Activated CD8-positive, alpha-beta T cell treated with anti-CD3 and anti-CD28 coated beads for 36 hours (primary cell): ENCODE measurements at regions not wholly inside any gene's neighbourhood (a gene's known extent, or its start where the extent isn't known, plus 50 kb on each side); places are given as distances from the start of the nearest gene placed in this dataset.

Source experiments
- ATAC-seq: fragments of 200-7000 bp; cut with Tn5 transposase; one replicate; pipeline ENCODE4 v1.10.0; 2021; ENCODE audit warnings: mild to moderate bottlenecking, moderate library complexity
- CTCF ChIA-PET: fragments of 350-600 bp; sonication (Branson Sonifier 250); formaldehyde crosslinking; loops from one replicate; lab custom pipeline; 2021; ENCODE audit warnings: antibody characterized with exemption; lab: Charles Lee
- POLR2A ChIA-PET: fragments of 350-600 bp; sonication (Branson Sonifier 250); formaldehyde crosslinking; loops from one replicate; lab custom pipeline; 2021; ENCODE audit warnings: antibody characterized with exemption; lab: Charles Lee
- DNase-seq: peaks from one replicate; pipeline ENCODE4 v3.0.0-alpha.2; 2020
- H3K27ac Mint-ChIP-seq: one replicate; pipeline ENCODE4 v1.8.0; 2021; ENCODE audit warnings: mild to moderate bottlenecking, mixed read lengths
- H3K27me3 Mint-ChIP-seq: one replicate; pipeline ENCODE4 v1.8.0; 2021; ENCODE audit warnings: mixed read lengths
- H3K36me3 Mint-ChIP-seq: one replicate; pipeline ENCODE4 v1.8.0; 2021; ENCODE audit warnings: low read depth, mixed read lengths
- H3K4me1 Mint-ChIP-seq: one replicate; pipeline ENCODE4 v1.8.0; 2021; ENCODE audit warnings: low read depth, mixed read lengths
- H3K4me3 Mint-ChIP-seq: one replicate; pipeline ENCODE4 v1.8.0; 2021; ENCODE audit warnings: mild to moderate bottlenecking, moderate library complexity, mixed read lengths
- H3K9me3 Mint-ChIP-seq: one replicate; pipeline ENCODE4 v1.8.0; 2021; ENCODE audit warnings: mixed read lengths
- CTCF ChIP-seq: fragments of 200-600 bp; IDR thresholded peaks from one replicate; pipeline ENCODE4 v1.8.0; 2022; ENCODE audit warnings: antibody characterized with exemption, mild to moderate bottlenecking
- intact Hi-C: fragments of 100-400 bp; cut with micrococcal nuclease; formaldehyde crosslinking; loops from one replicate; pipeline ENCODE4 v1.10.0; 2022

GRCh38 chr19:30853036-30853435 is 480.9 kb downstream of the ZNF536 start:
- ChIA-PET CTCF (no interaction called here), POLR2A (no interaction called here)
- no peak for TF ChIP-seq CTCF
- ATAC-seq (no peak), DNase-seq (no peak)
- intact Hi-C loops, result no loop called here
- no peak overlapping the region for H3K27ac Mint-ChIP-seq
- H3K4me3 Mint-ChIP-seq, result no peak overlapping the region
- no peaks in the 10 kb centered on the region for H3K27me3 Mint-ChIP-seq
- no peaks in the 10 kb centered on the region for H3K36me3 Mint-ChIP-seq
- no peaks in the 10 kb centered on the region for H3K4me1 Mint-ChIP-seq
- H3K9me3 Mint-ChIP-seq, result no peaks in the 10 kb centered on the region

GRCh38 chr19:30852168-30852567 is 480.0 kb downstream of the ZNF536 start:
- ChIA-PET CTCF (no interaction called here), POLR2A (no interaction called here)
- intact Hi-C loops, result no loop called here
- no peak overlapping the region for H3K27ac Mint-ChIP-seq
- H3K4me3 Mint-ChIP-seq, result no peak overlapping the region
- H3K9me3 Mint-ChIP-seq, result no peaks in the 10 kb centered on the region
- DNase-seq (no peak), ATAC-seq (no peak)
- H3K36me3 Mint-ChIP-seq, result no peaks in the 10 kb centered on the region
- no peaks in the 10 kb centered on the region for H3K4me1 Mint-ChIP-seq
- no peaks in the 10 kb centered on the region for H3K27me3 Mint-ChIP-seq
- TF ChIP-seq CTCF, result no peak

GRCh38 chr19:30851646-30852045 is 479.5 kb downstream of the ZNF536 start:
- ChIA-PET CTCF (no interaction called here), POLR2A (no interaction called here)
- no peak for TF ChIP-seq CTCF
- ATAC-seq, result no peak
- Mint-ChIP-seq H3K27ac (no peak overlapping the region), H3K27me3 (no peaks in the 10 kb centered on the region), H3K9me3 (no peaks in the 10 kb centered on the region), H3K4me1 (no peaks in the 10 kb centered on the region), H3K36me3 (no peaks in the 10 kb centered on the region), H3K4me3 (no peak overlapping the region)
- intact Hi-C loops, result no loop called here
- DNase-seq, result no peak

GRCh38 chr19:30848636-30849425 is 476.6 kb downstream of the ZNF536 start:
- no peak overlapping the region for H3K4me3 Mint-ChIP-seq
- intact Hi-C loops, result no loop called here
- ATAC-seq (no peak), DNase-seq (no peak)
- TF ChIP-seq CTCF, result no peak
- H3K27ac Mint-ChIP-seq, result no peak overlapping the region
- ChIA-PET POLR2A (no interaction called here), CTCF (no interaction called here)
- no peaks in the 10 kb centered on the region for H3K27me3 Mint-ChIP-seq
- no peaks in the 10 kb centered on the region for H3K4me1 Mint-ChIP-seq
- H3K9me3 Mint-ChIP-seq, result no peaks in the 10 kb centered on the region
- no peaks in the 10 kb centered on the region for H3K36me3 Mint-ChIP-seq

GRCh38 chr19:30846102-30846501 is 473.9 kb downstream of the ZNF536 start:
- ChIA-PET CTCF (no interaction called here), POLR2A (no interaction called here)
- ATAC-seq (no peak), DNase-seq (no peak)
- Mint-ChIP-seq H3K27ac (no peak overlapping the region), H3K27me3 (no peaks in the 10 kb centered on the region), H3K9me3 (no peaks in the 10 kb centered on the region), H3K4me1 (no peaks in the 10 kb centered on the region), H3K4me3 (no peak overlapping the region), H3K36me3 (no peaks in the 10 kb centered on the region)
- no peak for TF ChIP-seq CTCF
- intact Hi-C loops, result no loop called here
